ENCODE measurements at regions not wholly inside any gene's neighbourhood (a gene's known extent, or its start where the extent isn't known, plus 50 kb on each side); places are given as distances from the start of the nearest gene placed in this dataset.
"Not testable (repeated sequence)": the region's sequence is repeated elsewhere in the genome, so short reads cannot be mapped to it uniquely, and the experiment has no call there.

DNA sequence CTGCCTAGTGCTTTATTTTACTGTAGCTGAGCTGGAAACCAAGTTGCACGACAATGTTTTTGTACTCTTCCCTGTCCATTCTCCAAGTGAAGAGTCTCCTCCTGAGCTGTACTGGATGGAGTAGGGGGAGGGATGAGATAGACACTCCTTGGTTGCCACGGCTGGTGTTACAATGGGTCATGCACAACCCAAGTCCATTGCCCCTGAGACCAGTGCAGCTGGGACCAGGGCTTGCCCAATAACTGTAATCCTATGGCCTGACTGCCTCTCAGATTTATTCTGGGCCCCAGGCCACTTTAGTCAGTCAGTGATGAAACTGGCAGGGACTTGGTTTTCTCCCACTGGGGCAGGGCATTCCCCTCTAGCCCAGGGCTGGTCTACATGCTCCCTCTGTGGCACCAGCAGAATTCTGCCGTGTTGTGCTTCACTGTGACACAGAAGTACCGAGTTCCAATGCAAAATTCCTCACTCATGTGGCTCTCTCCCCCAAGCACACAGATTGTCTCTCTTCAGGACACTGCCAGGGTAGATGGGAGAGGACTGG is 203.3 kb upstream of the PCDH18 start:
- Histone ChIP-seq H3K36me3 (ENCODE audit: control insufficient read depth, insufficient read depth, low read length) (no peaks in the 10 kb centered on the region), H3K9me3 (ENCODE audit: control insufficient read depth, low read length) (no peaks in the 10 kb centered on the region), H3K4me1 (ENCODE audit: control insufficient read depth, insufficient read depth, low read length) (no peaks in the 10 kb centered on the region), H3K27ac (ENCODE audit: insufficient read depth, low read depth, low read length, poor library complexity, severe bottlenecking) (no peak overlapping the region), H3K4me3 (ENCODE audit: insufficient read depth, low read depth, low read length) (no peak overlapping the region), H3K27me3 (ENCODE audit: control insufficient read depth, insufficient read depth, low read length, poor library complexity, severe bottlenecking) (no peaks in the 10 kb centered on the region)
- 90 to 96% methylated on average over 4 of the region's 4 CpGs for WGBS, 2 experiments

DNA sequence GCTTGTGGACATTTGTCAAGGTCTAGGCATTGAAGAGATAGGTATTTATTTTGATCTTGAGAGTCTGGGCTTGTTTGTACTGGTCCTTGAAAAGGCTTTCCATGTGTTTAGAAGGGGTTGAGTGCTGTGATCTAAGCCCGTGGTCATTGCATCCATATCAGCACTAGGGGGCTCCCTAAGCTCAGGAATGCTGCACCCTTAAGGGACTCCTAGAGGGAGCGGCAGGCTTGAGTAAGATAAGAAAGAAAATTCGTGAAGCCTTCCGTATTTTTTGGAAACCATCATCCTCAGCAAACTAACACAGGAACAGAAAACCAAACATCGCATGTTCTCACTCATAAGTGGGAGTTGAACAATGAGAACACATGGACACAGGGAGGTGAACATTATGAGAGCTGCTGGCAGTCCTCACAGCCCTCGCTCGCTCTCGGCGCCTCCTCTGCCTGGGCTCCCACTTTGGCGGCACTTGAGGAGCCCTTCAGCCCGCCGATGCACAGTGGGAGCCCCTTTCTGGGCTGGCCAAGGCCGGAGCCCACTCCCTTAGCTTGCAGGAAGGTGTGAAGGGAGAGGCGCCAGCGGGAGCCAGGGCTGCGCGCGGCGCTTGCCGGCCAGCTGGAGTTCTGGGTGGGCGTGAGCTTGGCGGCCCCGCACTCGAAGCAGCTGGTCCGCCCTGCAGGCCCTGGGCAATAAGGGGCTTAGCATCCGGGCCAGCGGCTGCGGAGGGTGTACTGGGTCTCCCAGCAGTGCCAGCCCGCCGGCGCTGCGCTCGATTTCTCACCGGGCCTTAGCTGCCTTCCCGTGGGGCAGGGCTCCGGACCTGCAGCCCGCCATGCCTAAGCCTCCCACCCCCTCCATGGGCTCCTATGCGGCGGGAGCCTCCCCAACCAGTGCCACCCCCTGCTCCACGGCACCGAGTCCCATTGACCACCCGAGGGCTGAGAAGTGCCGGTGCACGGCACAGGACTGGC is 201.2 kb upstream of the PCDH18 start:
- 95 to 96% methylated on average over 44 of the region's 44 CpGs for WGBS, 2 experiments
- H3K27me3 ChIP-seq (ENCODE audit: control insufficient read depth, insufficient read depth, low read length, poor library complexity, severe bottlenecking); H3K9me3 ChIP-seq (ENCODE audit: control insufficient read depth, low read length); H3K27ac ChIP-seq (ENCODE audit: insufficient read depth, low read depth, low read length, poor library complexity, severe bottlenecking); H3K36me3 ChIP-seq (ENCODE audit: control insufficient read depth, insufficient read depth, low read length); H3K4me3 ChIP-seq (ENCODE audit: insufficient read depth, low read depth, low read length); H3K4me1 ChIP-seq (ENCODE audit: control insufficient read depth, insufficient read depth, low read length): not testable (repeated sequence)

DNA sequence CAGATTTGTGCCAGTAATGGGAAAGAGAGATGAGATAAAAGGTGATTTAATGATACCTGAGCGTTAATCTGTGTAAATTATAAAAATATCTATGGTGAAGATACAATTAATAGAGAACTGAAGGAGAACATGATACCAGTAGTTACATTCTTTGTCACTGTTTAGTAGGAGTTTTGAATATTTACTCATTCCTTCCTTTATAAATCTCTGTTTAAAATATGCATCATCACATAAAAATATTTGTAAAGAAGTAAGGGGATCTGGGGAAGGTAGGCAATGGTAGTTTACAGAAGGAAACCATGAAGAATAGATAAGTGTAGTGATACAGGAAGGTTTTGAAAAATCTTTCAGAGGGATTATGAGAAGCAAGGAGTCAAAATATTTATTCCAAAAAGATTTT is 190.6 kb upstream of the PCDH18 start:
- Histone ChIP-seq H3K27ac (ENCODE audit: insufficient read depth, low read depth, low read length, poor library complexity, severe bottlenecking) (no peak overlapping the region), H3K36me3 (ENCODE audit: control insufficient read depth, insufficient read depth, low read length) (no peaks in the 10 kb centered on the region), H3K27me3 (ENCODE audit: control insufficient read depth, insufficient read depth, low read length, poor library complexity, severe bottlenecking) (no peaks in the 10 kb centered on the region), H3K4me3 (ENCODE audit: insufficient read depth, low read depth, low read length) (no peak overlapping the region), H3K4me1 (ENCODE audit: control insufficient read depth, insufficient read depth, low read length) (no peaks in the 10 kb centered on the region), H3K9me3 (ENCODE audit: control insufficient read depth, low read length) (no peaks in the 10 kb centered on the region)
- 96 to 100% methylated on average over 1 of the region's 1 CpG for WGBS, 2 experiments

GRCh38 chr4:137711502-137711901 is 179.2 kb upstream of the PCDH18 start:
- WGBS, 2 experiments: 57 to 60% methylated on average over 2 of the region's 2 CpGs
- no peaks in the 10 kb centered on the region for H3K4me1 ChIP-seq (ENCODE audit: control insufficient read depth, insufficient read depth, low read length)
- H3K27me3 ChIP-seq (ENCODE audit: control insufficient read depth, insufficient read depth, low read length, poor library complexity, severe bottlenecking): no peaks in the 10 kb centered on the region
- H3K9me3 ChIP-seq (ENCODE audit: control insufficient read depth, low read length): no peaks in the 10 kb centered on the region
- no peak overlapping the region for H3K27ac ChIP-seq (ENCODE audit: insufficient read depth, low read depth, low read length, poor library complexity, severe bottlenecking)
- no peaks in the 10 kb centered on the region for H3K36me3 ChIP-seq (ENCODE audit: control insufficient read depth, insufficient read depth, low read length)
- no peak overlapping the region for H3K4me3 ChIP-seq (ENCODE audit: insufficient read depth, low read depth, low read length)

DNA sequence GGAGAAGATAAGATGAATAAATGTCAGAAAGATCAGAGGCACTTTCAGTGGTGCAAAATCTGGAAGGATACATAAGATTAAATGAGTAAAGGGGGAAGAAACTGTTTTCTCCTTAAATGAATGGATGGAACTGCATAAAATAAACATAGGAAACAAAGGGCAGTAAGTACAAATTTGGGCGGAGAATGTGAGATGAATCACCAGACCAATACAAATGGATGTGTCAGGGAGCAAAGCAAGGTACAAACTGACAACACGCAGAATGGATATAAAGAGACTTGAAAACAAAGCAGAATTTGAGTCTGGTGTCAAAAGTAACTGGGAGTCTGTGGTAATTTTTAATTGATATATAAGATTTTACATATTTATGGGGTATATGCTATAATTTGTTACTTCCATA is 175.3 kb upstream of the PCDH18 start:
- Histone ChIP-seq H3K4me1 (ENCODE audit: control insufficient read depth, insufficient read depth, low read length) (no peaks in the 10 kb centered on the region), H3K4me3 (ENCODE audit: insufficient read depth, low read depth, low read length) (no peak overlapping the region), H3K9me3 (ENCODE audit: control insufficient read depth, low read length) (no peaks in the 10 kb centered on the region), H3K27me3 (ENCODE audit: control insufficient read depth, insufficient read depth, low read length, poor library complexity, severe bottlenecking) (no peaks in the 10 kb centered on the region), H3K27ac (ENCODE audit: insufficient read depth, low read depth, low read length, poor library complexity, severe bottlenecking) (no peak overlapping the region), H3K36me3 (ENCODE audit: control insufficient read depth, insufficient read depth, low read length) (no peaks in the 10 kb centered on the region)
- 85 to 93% methylated on average over 2 of the region's 2 CpGs for WGBS, 2 experiments

GRCh38 chr4:137707102-137707620 is 174.9 kb upstream of the PCDH18 start:
- Histone ChIP-seq H3K4me1 (ENCODE audit: control insufficient read depth, insufficient read depth, low read length) (no peaks in the 10 kb centered on the region), H3K27ac (ENCODE audit: insufficient read depth, low read depth, low read length, poor library complexity, severe bottlenecking) (no peak overlapping the region), H3K9me3 (ENCODE audit: control insufficient read depth, low read length) (no peaks in the 10 kb centered on the region), H3K27me3 (ENCODE audit: control insufficient read depth, insufficient read depth, low read length, poor library complexity, severe bottlenecking) (no peaks in the 10 kb centered on the region), H3K36me3 (ENCODE audit: control insufficient read depth, insufficient read depth, low read length) (no peaks in the 10 kb centered on the region), H3K4me3 (ENCODE audit: insufficient read depth, low read depth, low read length) (no peak overlapping the region)

DNA sequence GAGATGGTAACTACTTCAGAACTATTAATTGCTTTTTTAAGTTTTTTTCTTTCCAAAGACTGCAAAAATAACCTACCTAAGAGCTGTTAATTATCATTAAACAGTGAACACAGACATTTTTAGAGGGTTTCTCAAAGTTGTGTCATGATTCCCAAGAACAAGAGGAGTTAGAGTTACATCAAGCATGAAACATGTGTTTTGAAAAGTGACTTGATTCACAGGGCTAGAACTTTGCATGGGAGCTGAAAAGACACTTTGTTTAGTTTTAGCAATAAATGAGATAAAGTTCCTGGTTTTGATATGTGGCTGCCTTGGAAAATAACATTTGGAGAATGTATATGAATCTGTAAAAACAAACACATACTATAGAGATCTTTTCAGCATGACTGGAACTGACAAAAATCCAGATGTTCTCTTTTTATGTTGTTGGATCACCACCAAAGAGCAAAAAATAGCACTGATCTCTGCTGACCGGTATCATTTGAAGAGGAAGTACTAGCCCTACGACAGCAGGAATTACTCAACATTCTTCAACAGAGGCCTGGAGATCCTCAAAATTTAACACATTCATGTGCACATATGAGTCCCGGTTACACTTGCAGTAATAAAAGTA is 173.0 kb upstream of the PCDH18 start:
- WGBS, 2 experiments: 87 to 97% methylated on average over 3 of the region's 3 CpGs

DNA sequence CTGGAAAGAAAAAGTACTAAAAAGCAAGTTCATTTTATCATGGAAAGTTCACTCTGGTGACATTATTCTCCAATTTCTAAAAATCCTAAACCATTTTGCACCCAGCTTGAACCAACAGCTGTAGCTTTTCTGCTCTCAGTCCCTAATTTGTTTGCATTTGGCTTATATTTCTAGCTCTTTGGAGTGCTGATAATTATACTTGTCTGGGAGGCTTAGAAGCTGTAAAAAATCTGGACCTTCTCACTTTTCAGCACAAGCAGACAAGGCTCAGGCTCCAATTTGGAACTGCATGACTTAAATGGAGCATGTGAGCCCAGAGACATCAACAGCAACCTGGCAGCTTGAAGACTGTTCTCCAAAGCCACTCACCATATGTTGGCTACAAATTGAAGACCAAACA is 170.9 kb upstream of the PCDH18 start:
- Histone ChIP-seq H3K27me3 (ENCODE audit: control insufficient read depth, insufficient read depth, low read length, poor library complexity, severe bottlenecking) (no peaks in the 10 kb centered on the region), H3K9me3 (ENCODE audit: control insufficient read depth, low read length) (peaks cover 4% of the 10 kb centered on the region), H3K36me3 (ENCODE audit: control insufficient read depth, insufficient read depth, low read length) (no peaks in the 10 kb centered on the region), H3K4me1 (ENCODE audit: control insufficient read depth, insufficient read depth, low read length) (no peaks in the 10 kb centered on the region), H3K4me3 (ENCODE audit: insufficient read depth, low read depth, low read length) (no peak overlapping the region), H3K27ac (ENCODE audit: insufficient read depth, low read depth, low read length, poor library complexity, severe bottlenecking) (no peak overlapping the region)

More for the DNA sequence above, 173.0 kb upstream of the PCDH18 start:
- H3K4me3 ChIP-seq (ENCODE audit: insufficient read depth, low read depth, low read length): no peak overlapping the region
- H3K27me3 ChIP-seq (ENCODE audit: control insufficient read depth, insufficient read depth, low read length, poor library complexity, severe bottlenecking): no peaks in the 10 kb centered on the region
- no peak overlapping the region for H3K27ac ChIP-seq (ENCODE audit: insufficient read depth, low read depth, low read length, poor library complexity, severe bottlenecking)
- H3K36me3 ChIP-seq (ENCODE audit: control insufficient read depth, insufficient read depth, low read length): no peaks in the 10 kb centered on the region
- H3K9me3 ChIP-seq (ENCODE audit: control insufficient read depth, low read length): peaks cover 4% of the 10 kb centered on the region
- no peaks in the 10 kb centered on the region for H3K4me1 ChIP-seq (ENCODE audit: control insufficient read depth, insufficient read depth, low read length)

DNA sequence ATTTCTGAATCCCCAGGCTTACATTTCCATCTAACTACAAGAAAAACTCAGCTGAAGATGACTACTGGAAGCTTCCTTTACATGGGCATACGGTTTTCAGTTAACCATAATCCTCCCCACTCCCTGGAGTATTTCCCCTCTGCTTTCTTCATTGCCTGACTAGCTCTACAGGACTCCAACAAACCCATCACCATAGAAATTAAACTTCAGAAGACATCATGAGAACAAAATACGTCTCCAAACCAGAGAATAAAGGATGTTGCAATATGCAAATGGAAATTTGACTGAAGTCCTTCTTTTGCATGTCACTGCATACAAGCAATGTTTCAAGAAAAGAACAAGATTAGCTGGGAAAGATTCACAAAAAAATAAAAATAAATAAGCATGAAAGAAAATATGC is 170.2 kb upstream of the PCDH18 start:
- H3K4me3 ChIP-seq (ENCODE audit: insufficient read depth, low read depth, low read length): no peak overlapping the region
- H3K27me3 ChIP-seq (ENCODE audit: control insufficient read depth, insufficient read depth, low read length, poor library complexity, severe bottlenecking): no peaks in the 10 kb centered on the region
- no peaks in the 10 kb centered on the region for H3K4me1 ChIP-seq (ENCODE audit: control insufficient read depth, insufficient read depth, low read length)
- 82 to 89% methylated on average over 1 to 2 of the region's 2 CpGs for WGBS, 2 experiments
- peaks cover 4% of the 10 kb centered on the region for H3K9me3 ChIP-seq (ENCODE audit: control insufficient read depth, low read length)
- H3K27ac ChIP-seq (ENCODE audit: insufficient read depth, low read depth, low read length, poor library complexity, severe bottlenecking): no peak overlapping the region
- no peaks in the 10 kb centered on the region for H3K36me3 ChIP-seq (ENCODE audit: control insufficient read depth, insufficient read depth, low read length)

DNA sequence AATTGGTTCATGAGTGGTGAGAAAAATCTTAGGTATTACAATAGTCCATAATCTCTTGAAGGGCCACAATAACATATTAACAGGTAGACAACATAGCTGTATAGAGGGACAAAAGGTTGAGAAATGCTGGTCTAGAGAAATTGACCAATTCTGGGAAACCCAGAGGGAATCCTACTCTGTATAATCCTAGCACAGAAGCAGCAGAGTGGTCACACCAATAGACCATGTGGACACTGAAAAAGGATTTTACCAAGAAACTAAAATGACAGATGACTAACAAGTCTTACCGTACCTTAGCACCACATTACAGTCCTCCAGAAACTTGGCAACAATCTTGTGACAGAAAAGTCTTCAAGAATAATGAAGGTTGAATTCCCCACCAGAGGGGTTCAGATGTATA is 169.1 kb upstream of the PCDH18 start:
- Histone ChIP-seq H3K4me3 (ENCODE audit: insufficient read depth, low read depth, low read length) (no peak overlapping the region), H3K4me1 (ENCODE audit: control insufficient read depth, insufficient read depth, low read length) (no peaks in the 10 kb centered on the region), H3K27ac (ENCODE audit: insufficient read depth, low read depth, low read length, poor library complexity, severe bottlenecking) (no peak overlapping the region), H3K27me3 (ENCODE audit: control insufficient read depth, insufficient read depth, low read length, poor library complexity, severe bottlenecking) (no peaks in the 10 kb centered on the region), H3K36me3 (ENCODE audit: control insufficient read depth, insufficient read depth, low read length) (no peaks in the 10 kb centered on the region), H3K9me3 (ENCODE audit: control insufficient read depth, low read length) (peaks cover 4% of the 10 kb centered on the region)
- whole genome bisulfite sequencing, 2 experiments: 95 to 100% methylated on average over 1 of the region's 1 CpG

All from ectodermal cell (in vitro differentiated cells).